ENCODE measurements at regions not wholly inside any gene's neighbourhood (a gene's known extent, or its start where the extent isn't known, plus 50 kb on each side); places are given as distances from the start of the nearest gene placed in this dataset.

DNA sequence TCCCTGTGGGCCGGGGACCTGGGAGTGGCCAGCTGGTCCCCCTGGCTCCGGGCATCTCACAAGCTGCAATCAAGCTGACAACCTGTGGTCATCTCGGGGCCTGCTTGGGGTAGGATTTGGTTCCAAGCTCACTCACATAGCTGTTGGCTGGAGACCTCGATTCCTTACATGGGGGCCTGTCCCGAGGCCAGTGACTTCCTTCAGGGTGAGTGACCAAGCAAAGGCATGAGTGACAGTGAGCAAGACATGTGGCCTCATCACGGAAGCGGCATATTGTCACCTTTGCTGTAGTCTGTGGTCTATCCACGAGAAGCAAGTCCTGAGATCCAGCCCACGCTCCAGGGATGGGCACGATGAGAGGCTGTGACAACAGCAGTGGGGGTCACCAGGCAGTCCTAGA, 131.4 kb upstream of the ID2 start:
- Histone ChIP-seq H3K4me3 (ENCODE audit: low read depth in 1 of 2, low read length in 1 of 2) (no peak overlapping the region), H3K4me1 (ENCODE audit: control insufficient read depth in 1 of 2, insufficient read depth in 1 of 2, low read depth in 1 of 2, low read length in 1 of 2) (peaks cover 24 to 25% of the 10 kb centered on the region in 2 experiments), H3K27ac (no peak overlapping the region)

GRCh38 chr2:8550937-8551621, 130.8 kb upstream of the ID2 start:
- TF ChIP-seq, protein P1, sequence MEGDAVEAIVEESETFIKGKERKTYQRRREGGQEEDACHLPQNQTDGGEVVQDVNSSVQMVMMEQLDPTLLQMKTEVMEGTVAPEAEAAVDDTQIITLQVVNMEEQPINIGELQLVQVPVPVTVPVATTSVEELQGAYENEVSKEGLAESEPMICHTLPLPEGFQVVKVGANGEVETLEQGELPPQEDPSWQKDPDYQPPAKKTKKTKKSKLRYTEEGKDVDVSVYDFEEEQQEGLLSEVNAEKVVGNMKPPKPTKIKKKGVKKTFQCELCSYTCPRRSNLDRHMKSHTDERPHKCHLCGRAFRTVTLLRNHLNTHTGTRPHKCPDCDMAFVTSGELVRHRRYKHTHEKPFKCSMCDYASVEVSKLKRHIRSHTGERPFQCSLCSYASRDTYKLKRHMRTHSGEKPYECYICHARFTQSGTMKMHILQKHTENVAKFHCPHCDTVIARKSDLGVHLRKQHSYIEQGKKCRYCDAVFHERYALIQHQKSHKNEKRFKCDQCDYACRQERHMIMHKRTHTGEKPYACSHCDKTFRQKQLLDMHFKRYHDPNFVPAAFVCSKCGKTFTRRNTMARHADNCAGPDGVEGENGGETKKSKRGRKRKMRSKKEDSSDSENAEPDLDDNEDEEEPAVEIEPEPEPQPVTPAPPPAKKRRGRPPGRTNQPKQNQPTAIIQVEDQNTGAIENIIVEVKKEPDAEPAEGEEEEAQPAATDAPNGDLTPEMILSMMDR (IDR thresholded peaks at IDR 0.05), result no peak
- Histone ChIP-seq H3K27me3 (no peaks in the 10 kb centered on the region), H3K27ac (no peak overlapping the region), H3K4me3 (ENCODE audit: low read depth in 1 of 2, low read length in 1 of 2) (no peak overlapping the region), H3K9me3 (no peaks in the 10 kb centered on the region), H3K4me1 (ENCODE audit: control insufficient read depth in 1 of 2, insufficient read depth in 1 of 2, low read depth in 1 of 2, low read length in 1 of 2) (peaks cover 18 to 19% of the 10 kb centered on the region in 2 experiments), H3K36me3 (no peaks in the 10 kb centered on the region)

More for the DNA sequence above, 131.4 kb upstream of the ID2 start:
- Histone ChIP-seq H3K27me3 (no peaks in the 10 kb centered on the region), H3K9me3 (no peaks in the 10 kb centered on the region), H3K36me3 (no peaks in the 10 kb centered on the region)
- TF ChIP-seq, protein P1 (IDR thresholded peaks at IDR 0.05), result no peak

DNA sequence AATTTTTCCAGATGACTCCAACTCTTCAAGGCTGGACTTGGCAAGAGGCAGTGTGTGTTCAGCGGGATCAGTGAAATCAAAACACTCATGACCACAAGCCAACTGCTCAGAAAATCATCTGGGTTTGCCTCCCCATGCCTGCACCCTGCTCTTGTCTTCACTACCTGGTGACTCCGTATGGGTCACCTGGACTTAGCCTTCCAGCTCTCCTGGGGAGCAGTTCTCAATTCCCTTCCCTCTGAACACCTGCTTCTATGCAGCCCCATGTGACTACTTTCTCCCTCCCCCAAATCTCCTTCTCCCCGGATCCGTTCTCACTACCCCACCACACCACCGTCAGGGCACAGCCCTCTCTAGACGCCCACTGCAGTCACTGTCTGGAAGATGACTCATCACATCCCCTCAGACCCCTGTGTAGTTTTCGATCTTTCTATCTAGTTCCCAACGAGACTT, 130.2 kb upstream of the ID2 start:
- TF ChIP-seq, protein P1 (IDR thresholded peaks at IDR 0.05), result no peak
- Histone ChIP-seq H3K9me3 (no peaks in the 10 kb centered on the region), H3K27me3 (no peaks in the 10 kb centered on the region), H3K36me3 (no peaks in the 10 kb centered on the region), H3K4me1 (ENCODE audit: control insufficient read depth in 1 of 2, insufficient read depth in 1 of 2, low read depth in 1 of 2, low read length in 1 of 2) (peaks cover 12 to 13% of the 10 kb centered on the region in 2 experiments), H3K27ac (no peak overlapping the region), H3K4me3 (ENCODE audit: low read depth in 1 of 2, low read length in 1 of 2) (no peak overlapping the region)

- Histone ChIP-seq H3K4me3 (ENCODE audit: low read depth in 1 of 2, low read length in 1 of 2) (no peak overlapping the region), H3K4me1 (ENCODE audit: control insufficient read depth in 1 of 2, insufficient read depth in 1 of 2, low read depth in 1 of 2, low read length in 1 of 2) (peaks cover 8% of the 10 kb centered on the region in 2 experiments), H3K27me3 (no peaks in the 10 kb centered on the region), H3K27ac (no peak overlapping the region), H3K36me3 (no peaks in the 10 kb centered on the region), H3K9me3 (no peaks in the 10 kb centered on the region)
- TF ChIP-seq, protein P1 (IDR thresholded peaks at IDR 0.05), result no peak
Measured at GRCh38 chr2:8552293-8552801, 129.5 kb upstream of the ID2 start.

DNA sequence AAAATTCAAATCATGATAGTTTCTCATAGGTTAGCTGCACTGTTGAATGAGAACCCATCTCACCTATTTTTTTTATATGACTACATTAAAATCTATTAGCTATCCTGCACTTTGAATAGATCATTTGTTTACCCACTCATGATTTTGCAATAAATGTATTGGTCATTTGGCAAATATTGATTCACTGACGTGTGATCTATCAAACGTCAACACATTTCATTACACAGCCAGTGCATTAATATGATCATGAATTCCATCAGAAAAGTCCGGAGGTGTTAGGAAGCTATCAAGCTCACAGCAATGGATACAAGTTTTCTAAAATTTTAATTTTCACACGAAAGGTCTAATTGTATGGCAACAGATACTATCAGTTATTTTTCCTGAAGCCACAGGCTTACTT, 128.2 kb upstream of the ID2 start:
- H3K27me3 ChIP-seq, result no peaks in the 10 kb centered on the region
- H3K27ac ChIP-seq, result no peak overlapping the region
- peaks cover 8% of the 10 kb centered on the region in 2 experiments for H3K4me1 ChIP-seq (ENCODE audit: control insufficient read depth in 1 of 2, insufficient read depth in 1 of 2, low read depth in 1 of 2, low read length in 1 of 2)
- no peaks in the 10 kb centered on the region for H3K36me3 ChIP-seq
- no peaks in the 10 kb centered on the region for H3K9me3 ChIP-seq
- TF ChIP-seq, protein P1 (IDR thresholded peaks at IDR 0.05), result no peak
- no peak overlapping the region for H3K4me3 ChIP-seq (ENCODE audit: low read depth in 1 of 2, low read length in 1 of 2)
